ENCODE measurements at regions not wholly inside any gene's neighbourhood (a gene's known extent, or its start where the extent isn't known, plus 50 kb on each side); places are given as distances from the start of the nearest gene placed in this dataset.

DNA sequence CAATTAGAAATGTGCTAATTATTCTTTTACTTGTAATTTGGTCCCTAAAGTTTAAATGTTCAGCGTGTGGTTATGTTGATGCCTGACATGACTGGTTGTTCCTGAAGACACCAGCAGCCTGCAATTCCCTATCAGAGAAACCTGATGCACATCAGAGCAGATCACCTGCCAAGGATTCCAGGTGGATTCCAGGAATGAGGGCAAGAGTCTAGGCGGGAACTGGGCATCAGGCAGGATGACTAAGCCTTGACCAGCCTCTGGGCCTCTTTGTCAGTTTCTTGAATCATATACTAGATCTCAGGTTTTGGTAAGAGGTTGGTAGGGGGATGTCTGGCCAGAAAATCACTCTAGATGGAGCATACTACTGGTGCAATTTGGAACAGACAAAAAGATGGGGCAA is 130.7 kb upstream of the TNR start:
- H3K36me3 ChIP-seq = no peaks in the 10 kb centered on the region
- no peak overlapping the region for H3K27ac ChIP-seq
- DNase-seq = no peak
- H3K27me3 ChIP-seq = no peaks in the 10 kb centered on the region
- H3K9me3 ChIP-seq = no peaks in the 10 kb centered on the region
- no peaks in the 10 kb centered on the region for H3K4me1 ChIP-seq
- no peak overlapping the region for H3K4me3 ChIP-seq
- intact Hi-C loops (cut with DNase I; ENCODE audit: low total_unique reads) = no loop called here
- no peak for TF ChIP-seq POLR2A (IDR thresholded peaks at IDR 0.05)
- TF ChIP-seq, protein P1, sequence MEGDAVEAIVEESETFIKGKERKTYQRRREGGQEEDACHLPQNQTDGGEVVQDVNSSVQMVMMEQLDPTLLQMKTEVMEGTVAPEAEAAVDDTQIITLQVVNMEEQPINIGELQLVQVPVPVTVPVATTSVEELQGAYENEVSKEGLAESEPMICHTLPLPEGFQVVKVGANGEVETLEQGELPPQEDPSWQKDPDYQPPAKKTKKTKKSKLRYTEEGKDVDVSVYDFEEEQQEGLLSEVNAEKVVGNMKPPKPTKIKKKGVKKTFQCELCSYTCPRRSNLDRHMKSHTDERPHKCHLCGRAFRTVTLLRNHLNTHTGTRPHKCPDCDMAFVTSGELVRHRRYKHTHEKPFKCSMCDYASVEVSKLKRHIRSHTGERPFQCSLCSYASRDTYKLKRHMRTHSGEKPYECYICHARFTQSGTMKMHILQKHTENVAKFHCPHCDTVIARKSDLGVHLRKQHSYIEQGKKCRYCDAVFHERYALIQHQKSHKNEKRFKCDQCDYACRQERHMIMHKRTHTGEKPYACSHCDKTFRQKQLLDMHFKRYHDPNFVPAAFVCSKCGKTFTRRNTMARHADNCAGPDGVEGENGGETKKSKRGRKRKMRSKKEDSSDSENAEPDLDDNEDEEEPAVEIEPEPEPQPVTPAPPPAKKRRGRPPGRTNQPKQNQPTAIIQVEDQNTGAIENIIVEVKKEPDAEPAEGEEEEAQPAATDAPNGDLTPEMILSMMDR (IDR thresholded peaks at IDR 0.05) = no peak

DNA sequence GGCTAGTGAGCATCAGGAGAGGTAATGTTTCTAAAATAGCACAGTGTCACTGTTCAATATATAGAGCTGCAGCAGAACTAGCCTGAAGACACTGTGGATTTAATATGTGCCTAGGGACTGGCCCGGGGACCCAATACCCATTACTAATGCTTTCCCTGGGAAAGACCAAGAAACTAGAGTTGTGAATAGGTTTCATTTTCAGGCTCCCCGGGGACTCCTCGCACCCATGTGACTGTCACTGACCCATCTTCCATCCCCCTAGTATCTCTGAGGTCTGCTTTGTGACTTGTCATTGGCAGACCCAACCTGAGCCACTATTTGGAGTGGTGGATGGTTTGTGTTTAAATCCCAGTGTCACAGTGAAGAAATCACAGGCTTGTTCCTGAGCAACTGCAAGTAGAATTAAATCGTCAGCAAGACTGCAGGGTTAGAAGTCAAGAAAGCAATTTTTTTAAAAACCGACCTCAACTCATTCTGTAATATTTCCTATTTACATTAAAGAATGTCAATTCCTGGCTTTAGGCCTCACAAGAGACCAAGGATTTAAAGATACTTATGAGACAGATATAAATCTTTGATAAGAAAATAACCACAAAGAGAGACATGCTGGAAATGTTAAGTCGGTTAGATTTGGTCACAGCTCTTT is 130.0 kb upstream of the TNR start:
- Histone ChIP-seq H3K27me3 (no peaks in the 10 kb centered on the region), H3K36me3 (no peaks in the 10 kb centered on the region), H3K4me3 (no peak overlapping the region), H3K4me1 (no peaks in the 10 kb centered on the region), H3K27ac (no peak overlapping the region), H3K9me3 (no peaks in the 10 kb centered on the region)
- TF ChIP-seq, protein P1 (IDR thresholded peaks at IDR 0.05) = no peak
- no peak for DNase-seq
- intact Hi-C loops (cut with DNase I; ENCODE audit: low total_unique reads) = no loop called here

DNA sequence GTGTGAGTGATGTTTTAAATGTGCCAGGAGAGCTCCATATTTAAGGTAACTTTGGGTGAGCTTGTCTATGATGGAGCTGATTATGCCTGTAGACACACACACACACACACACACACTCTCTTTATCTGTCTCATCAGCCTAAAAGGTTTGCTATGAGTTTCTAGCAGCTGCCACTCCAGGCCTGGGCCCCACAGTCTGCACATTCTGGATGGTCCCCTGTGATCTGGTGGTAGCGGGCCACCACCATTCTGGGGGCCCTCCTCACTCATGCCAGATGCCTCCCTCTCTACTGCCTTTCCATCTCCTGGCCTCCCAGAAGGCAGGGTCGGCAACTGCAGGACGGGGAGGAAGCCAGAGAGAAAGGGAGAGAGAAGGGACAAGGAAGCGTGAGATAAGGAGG is 129.2 kb upstream of the TNR start:
- intact Hi-C loops (cut with DNase I; ENCODE audit: low total_unique reads) = no loop called here
- Histone ChIP-seq H3K4me3 (no peak overlapping the region), H3K27me3 (no peaks in the 10 kb centered on the region), H3K4me1 (no peaks in the 10 kb centered on the region), H3K36me3 (no peaks in the 10 kb centered on the region), H3K27ac (no peak overlapping the region), H3K9me3 (no peaks in the 10 kb centered on the region)
- no peak for DNase-seq
- TF ChIP-seq, protein P1 (IDR thresholded peaks at IDR 0.05) = no peak
- TF ChIP-seq POLR2A (IDR thresholded peaks at IDR 0.05) = no peak

DNA sequence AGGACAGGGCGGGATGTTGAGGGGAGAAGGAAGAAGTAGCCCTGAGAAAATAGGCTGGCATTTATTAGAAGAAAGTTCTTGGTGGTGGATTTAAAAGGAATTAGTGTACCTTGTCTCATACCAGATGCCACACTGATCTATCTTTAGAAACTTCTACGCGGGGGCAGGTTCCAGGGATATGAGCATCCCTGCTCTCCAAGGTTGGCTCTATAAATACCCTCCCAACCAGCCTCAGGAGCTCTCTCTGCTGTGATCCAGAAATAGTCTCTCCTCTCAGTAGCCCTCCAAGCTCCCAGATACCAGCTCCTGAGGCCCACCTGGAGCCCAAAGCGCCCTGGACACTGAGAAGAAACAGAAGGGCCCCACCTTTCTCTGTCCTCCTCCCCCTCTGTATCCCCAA is 128.3 kb upstream of the TNR start:
- no peak overlapping the region for H3K4me3 ChIP-seq

DNA sequence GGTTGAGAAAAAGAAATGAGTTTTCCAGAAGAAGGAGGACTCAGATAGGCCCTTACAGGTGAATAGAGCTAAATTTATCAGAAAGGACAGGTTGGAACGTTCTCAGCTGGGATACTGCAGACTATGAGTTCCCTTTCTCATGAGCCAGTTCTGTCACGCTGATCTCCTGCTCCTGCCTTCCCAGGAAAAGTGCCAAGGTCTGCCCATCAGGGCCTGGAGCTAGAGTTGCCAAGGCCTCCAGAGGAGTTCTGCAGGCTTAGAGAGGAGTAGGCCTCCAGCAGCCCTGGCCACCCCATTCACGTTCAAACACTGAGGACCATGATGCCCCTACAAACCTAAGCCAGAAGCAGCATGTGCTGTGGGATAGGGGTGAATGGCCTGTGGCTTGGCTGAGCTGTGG is 126.8 kb upstream of the TNR start:
- H3K9me3 ChIP-seq = no peaks in the 10 kb centered on the region
- intact Hi-C loops (cut with DNase I; ENCODE audit: low total_unique reads) = no loop called here
- no peaks in the 10 kb centered on the region for H3K4me1 ChIP-seq
- no peak overlapping the region for H3K27ac ChIP-seq
- no peaks in the 10 kb centered on the region for H3K27me3 ChIP-seq
- no peak for DNase-seq
- TF ChIP-seq POLR2A (IDR thresholded peaks at IDR 0.05) = no peak
- TF ChIP-seq, protein P1 (IDR thresholded peaks at IDR 0.05) = no peak
- H3K36me3 ChIP-seq = no peaks in the 10 kb centered on the region
- H3K4me3 ChIP-seq = no peak overlapping the region

More for the DNA sequence above, 128.3 kb upstream of the TNR start:
- H3K27ac ChIP-seq = no peak overlapping the region
- intact Hi-C loops (cut with DNase I; ENCODE audit: low total_unique reads) = no loop called here
- H3K36me3 ChIP-seq = no peaks in the 10 kb centered on the region
- H3K4me1 ChIP-seq = no peaks in the 10 kb centered on the region
- H3K9me3 ChIP-seq = no peaks in the 10 kb centered on the region
- no peak for TF ChIP-seq POLR2A (IDR thresholded peaks at IDR 0.05)
- DNase-seq = no peak
- H3K27me3 ChIP-seq = no peaks in the 10 kb centered on the region

DNA sequence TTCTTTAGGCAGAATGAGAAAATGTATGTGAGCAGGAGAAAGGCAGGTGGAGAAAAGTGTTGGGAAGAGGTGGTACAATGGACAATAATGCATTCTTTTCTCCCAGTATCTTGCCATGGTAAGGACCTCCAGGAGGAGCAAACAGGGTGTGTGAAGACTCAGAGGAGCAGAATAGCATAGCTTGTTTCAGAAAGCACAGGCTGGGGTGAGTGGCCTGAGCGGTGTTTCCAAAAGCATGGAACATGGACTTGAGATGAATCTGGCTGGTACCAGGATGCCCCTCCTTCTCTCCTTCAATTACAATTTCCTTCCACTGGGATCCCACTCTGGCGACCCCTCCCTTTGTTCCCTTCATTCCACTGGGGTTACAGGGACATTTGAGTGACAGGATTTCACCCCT is 123.4 kb upstream of the TNR start:
- Histone ChIP-seq H3K4me3 (no peak overlapping the region), H3K4me1 (no peaks in the 10 kb centered on the region), H3K9me3 (no peaks in the 10 kb centered on the region), H3K27ac (no peak overlapping the region), H3K27me3 (no peaks in the 10 kb centered on the region), H3K36me3 (no peaks in the 10 kb centered on the region)
- TF ChIP-seq, protein P1 (IDR thresholded peaks at IDR 0.05) = no peak
- no peak for TF ChIP-seq POLR2A (IDR thresholded peaks at IDR 0.05)
- no peak for DNase-seq
- intact Hi-C loops (cut with DNase I; ENCODE audit: low total_unique reads) = no loop called here
